ENCODE measurements at regions not wholly inside any gene's neighbourhood (a gene's known extent, or its start where the extent isn't known, plus 50 kb on each side); places are given as distances from the start of the nearest gene placed in this dataset.

- no peak overlapping the region for H3K4me3 ChIP-seq (ENCODE audit: insufficient read depth, low read depth, low read length)
- no peaks in the 10 kb centered on the region for H3K4me1 ChIP-seq (ENCODE audit: control insufficient read depth, insufficient read depth, low read length)
- H3K27me3 ChIP-seq (ENCODE audit: control insufficient read depth, insufficient read depth, low read length, poor library complexity, severe bottlenecking), result no peaks in the 10 kb centered on the region
- no peak overlapping the region for H3K27ac ChIP-seq (ENCODE audit: insufficient read depth, low read depth, low read length, poor library complexity, severe bottlenecking)
- 100% methylated on average over 1 of the region's 1 CpG; no CpG with 5 or more reads in 1 of the 2 experiments for WGBS, 2 experiments
- H3K36me3 ChIP-seq (ENCODE audit: control insufficient read depth, insufficient read depth, low read length), result no peaks in the 10 kb centered on the region
- H3K9me3 ChIP-seq (ENCODE audit: control insufficient read depth, low read length), result no peaks in the 10 kb centered on the region
Measured at GRCh38 chr18:51821610-51822009, 518.4 kb upstream of the DCC start.

DNA sequence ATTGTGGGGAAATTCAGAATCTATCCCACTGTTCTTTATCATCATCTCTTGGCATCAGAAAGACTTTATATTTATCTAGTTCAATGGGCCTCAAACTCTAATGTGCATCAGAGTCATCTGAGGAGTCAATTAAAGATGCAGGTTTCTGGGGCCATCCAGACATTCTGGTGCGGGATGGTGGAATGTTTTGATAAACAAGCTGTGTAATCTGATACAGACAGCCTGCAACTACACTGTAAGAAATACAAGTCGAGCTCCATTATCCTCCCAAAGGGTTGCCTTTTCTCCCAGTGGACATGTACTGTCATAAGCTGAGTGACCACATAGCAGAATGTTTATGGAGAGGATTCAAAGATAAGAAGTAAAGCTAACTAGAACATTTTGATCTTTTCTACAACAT is 515.3 kb upstream of the DCC start:
- Histone ChIP-seq H3K4me3 (ENCODE audit: insufficient read depth, low read depth, low read length) (no peak overlapping the region), H3K36me3 (ENCODE audit: control insufficient read depth, insufficient read depth, low read length) (no peaks in the 10 kb centered on the region), H3K27ac (ENCODE audit: insufficient read depth, low read depth, low read length, poor library complexity, severe bottlenecking) (no peak overlapping the region), H3K9me3 (ENCODE audit: control insufficient read depth, low read length) (no peaks in the 10 kb centered on the region), H3K4me1 (ENCODE audit: control insufficient read depth, insufficient read depth, low read length) (no peaks in the 10 kb centered on the region), H3K27me3 (ENCODE audit: control insufficient read depth, insufficient read depth, low read length, poor library complexity, severe bottlenecking) (no peaks in the 10 kb centered on the region)
- 75% methylated on average over 1 to 2 of the region's 2 CpGs for WGBS, 2 experiments

GRCh38 chr18:51833850-51834249 is 506.1 kb upstream of the DCC start:
- Histone ChIP-seq H3K27ac (ENCODE audit: insufficient read depth, low read depth, low read length, poor library complexity, severe bottlenecking) (no peak overlapping the region), H3K9me3 (ENCODE audit: control insufficient read depth, low read length) (no peaks in the 10 kb centered on the region), H3K36me3 (ENCODE audit: control insufficient read depth, insufficient read depth, low read length) (no peaks in the 10 kb centered on the region), H3K27me3 (ENCODE audit: control insufficient read depth, insufficient read depth, low read length, poor library complexity, severe bottlenecking) (no peaks in the 10 kb centered on the region), H3K4me3 (ENCODE audit: insufficient read depth, low read depth, low read length) (no peak overlapping the region), H3K4me1 (ENCODE audit: control insufficient read depth, insufficient read depth, low read length) (no peaks in the 10 kb centered on the region)
- 95 to 97% methylated on average over 6 of the region's 6 CpGs for WGBS, 2 experiments

GRCh38 chr18:51848702-51849101 is 491.3 kb upstream of the DCC start:
- H3K27ac ChIP-seq (ENCODE audit: insufficient read depth, low read depth, low read length, poor library complexity, severe bottlenecking), result no peak overlapping the region
- no peaks in the 10 kb centered on the region for H3K27me3 ChIP-seq (ENCODE audit: control insufficient read depth, insufficient read depth, low read length, poor library complexity, severe bottlenecking)
- H3K4me1 ChIP-seq (ENCODE audit: control insufficient read depth, insufficient read depth, low read length), result peaks cover 3% of the 10 kb centered on the region
- no peaks in the 10 kb centered on the region for H3K36me3 ChIP-seq (ENCODE audit: control insufficient read depth, insufficient read depth, low read length)
- WGBS, 2 experiments, result 97 to 100% methylated on average over 2 of the region's 2 CpGs
- H3K9me3 ChIP-seq (ENCODE audit: control insufficient read depth, low read length), result no peaks in the 10 kb centered on the region
- H3K4me3 ChIP-seq (ENCODE audit: insufficient read depth, low read depth, low read length), result no peak overlapping the region

DNA sequence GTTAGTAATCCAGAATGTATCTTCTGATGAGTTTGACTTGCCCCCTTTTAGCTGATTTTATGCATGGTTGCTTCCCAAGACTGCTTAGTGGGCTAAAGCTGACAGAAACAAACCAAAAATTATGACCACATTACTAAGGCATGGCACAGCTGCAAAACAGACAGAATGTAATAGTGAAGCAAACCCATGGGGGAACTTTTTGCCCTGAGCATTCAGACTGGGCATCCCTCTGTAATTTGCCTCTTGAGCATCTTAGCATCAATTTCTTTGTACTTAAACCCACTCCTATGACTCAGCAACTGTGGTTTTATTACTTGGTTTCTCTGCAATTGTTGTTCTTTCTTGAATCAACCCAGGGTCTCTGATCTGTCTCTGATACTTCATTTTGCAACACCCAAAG is 487.3 kb upstream of the DCC start:
- Histone ChIP-seq H3K4me1 (ENCODE audit: control insufficient read depth, insufficient read depth, low read length) (peaks cover 9% of the 10 kb centered on the region), H3K4me3 (ENCODE audit: insufficient read depth, low read depth, low read length) (no peak overlapping the region), H3K27me3 (ENCODE audit: control insufficient read depth, insufficient read depth, low read length, poor library complexity, severe bottlenecking) (no peaks in the 10 kb centered on the region), H3K36me3 (ENCODE audit: control insufficient read depth, insufficient read depth, low read length) (no peaks in the 10 kb centered on the region), H3K9me3 (ENCODE audit: control insufficient read depth, low read length) (no peaks in the 10 kb centered on the region), H3K27ac (ENCODE audit: insufficient read depth, low read depth, low read length, poor library complexity, severe bottlenecking) (no peak overlapping the region)

GRCh38 chr18:51857989-51858388 is 482.0 kb upstream of the DCC start:
- no peak overlapping the region for H3K4me3 ChIP-seq (ENCODE audit: insufficient read depth, low read depth, low read length)
- WGBS, 2 experiments, result 64 to 65% methylated on average over 5 of the region's 5 CpGs

GRCh38 chr18:51861046-51861445 is 479.0 kb upstream of the DCC start:
- no peak overlapping the region for H3K27ac ChIP-seq (ENCODE audit: insufficient read depth, low read depth, low read length, poor library complexity, severe bottlenecking)
- no peaks in the 10 kb centered on the region for H3K27me3 ChIP-seq (ENCODE audit: control insufficient read depth, insufficient read depth, low read length, poor library complexity, severe bottlenecking)
- WGBS, 2 experiments, result 95 to 96% methylated on average over 2 of the region's 2 CpGs
- no peaks in the 10 kb centered on the region for H3K9me3 ChIP-seq (ENCODE audit: control insufficient read depth, low read length)
- H3K4me3 ChIP-seq (ENCODE audit: insufficient read depth, low read depth, low read length), result no peak overlapping the region
- peaks cover 6% of the 10 kb centered on the region for H3K4me1 ChIP-seq (ENCODE audit: control insufficient read depth, insufficient read depth, low read length)
- no peaks in the 10 kb centered on the region for H3K36me3 ChIP-seq (ENCODE audit: control insufficient read depth, insufficient read depth, low read length)

More at GRCh38 chr18:51857989-51858388, 482.0 kb upstream of the DCC start:
- no peak overlapping the region for H3K27ac ChIP-seq (ENCODE audit: insufficient read depth, low read depth, low read length, poor library complexity, severe bottlenecking)
- peaks cover 6% of the 10 kb centered on the region for H3K4me1 ChIP-seq (ENCODE audit: control insufficient read depth, insufficient read depth, low read length)
- H3K27me3 ChIP-seq (ENCODE audit: control insufficient read depth, insufficient read depth, low read length, poor library complexity, severe bottlenecking), result no peaks in the 10 kb centered on the region
- no peaks in the 10 kb centered on the region for H3K9me3 ChIP-seq (ENCODE audit: control insufficient read depth, low read length)
- no peaks in the 10 kb centered on the region for H3K36me3 ChIP-seq (ENCODE audit: control insufficient read depth, insufficient read depth, low read length)

- no peak overlapping the region for H3K27ac ChIP-seq (ENCODE audit: insufficient read depth, low read depth, low read length, poor library complexity, severe bottlenecking)
- peaks cover 3% of the 10 kb centered on the region for H3K4me1 ChIP-seq (ENCODE audit: control insufficient read depth, insufficient read depth, low read length)
- no peak overlapping the region for H3K4me3 ChIP-seq (ENCODE audit: insufficient read depth, low read depth, low read length)
- H3K27me3 ChIP-seq (ENCODE audit: control insufficient read depth, insufficient read depth, low read length, poor library complexity, severe bottlenecking), result no peaks in the 10 kb centered on the region
- WGBS, 2 experiments, result 91 to 93% methylated on average over 4 of the region's 4 CpGs
- no peaks in the 10 kb centered on the region for H3K36me3 ChIP-seq (ENCODE audit: control insufficient read depth, insufficient read depth, low read length)
- H3K9me3 ChIP-seq (ENCODE audit: control insufficient read depth, low read length), result no peaks in the 10 kb centered on the region
Measured at GRCh38 chr18:51862051-51862715, 477.8 kb upstream of the DCC start.

- H3K36me3 ChIP-seq (ENCODE audit: control insufficient read depth, insufficient read depth, low read length), result no peaks in the 10 kb centered on the region
- no peak overlapping the region for H3K27ac ChIP-seq (ENCODE audit: insufficient read depth, low read depth, low read length, poor library complexity, severe bottlenecking)
- no peaks in the 10 kb centered on the region for H3K9me3 ChIP-seq (ENCODE audit: control insufficient read depth, low read length)
- no peaks in the 10 kb centered on the region for H3K27me3 ChIP-seq (ENCODE audit: control insufficient read depth, insufficient read depth, low read length, poor library complexity, severe bottlenecking)
- H3K4me3 ChIP-seq (ENCODE audit: insufficient read depth, low read depth, low read length), result no peak overlapping the region
- no peaks in the 10 kb centered on the region for H3K4me1 ChIP-seq (ENCODE audit: control insufficient read depth, insufficient read depth, low read length)
- 91% methylated on average over 36 of the region's 36 CpGs for WGBS, 2 experiments
Measured at GRCh38 chr18:51864219-51864965, 475.6 kb upstream of the DCC start.

GRCh38 chr18:51865538-51865937 is 474.5 kb upstream of the DCC start:
- H3K27ac ChIP-seq (ENCODE audit: insufficient read depth, low read depth, low read length, poor library complexity, severe bottlenecking), result no peak overlapping the region
- 98% methylated on average over 1 of the region's 1 CpG for WGBS, 2 experiments
- no peaks in the 10 kb centered on the region for H3K4me1 ChIP-seq (ENCODE audit: control insufficient read depth, insufficient read depth, low read length)
- H3K9me3 ChIP-seq (ENCODE audit: control insufficient read depth, low read length), result no peaks in the 10 kb centered on the region
- no peaks in the 10 kb centered on the region for H3K27me3 ChIP-seq (ENCODE audit: control insufficient read depth, insufficient read depth, low read length, poor library complexity, severe bottlenecking)
- no peaks in the 10 kb centered on the region for H3K36me3 ChIP-seq (ENCODE audit: control insufficient read depth, insufficient read depth, low read length)
- no peak overlapping the region for H3K4me3 ChIP-seq (ENCODE audit: insufficient read depth, low read depth, low read length)

Measured in ectodermal cell (in vitro differentiated cells).